Pancreas (tissue), 10 donors: ENCODE measurements at regions not wholly inside any gene's neighbourhood (a gene's known extent, or its start where the extent isn't known, plus 50 kb on each side); places are given as distances from the start of the nearest gene placed in this dataset.

Source experiments
- ATAC-seq, 4 donors: fragments of 200-7000 bp; cut with Tn5 transposase; one replicate each; pipeline versions ENCODE4 v1.8.0 to v1.9.1; 2020; ENCODE audit warnings: mild to moderate bottlenecking in 4 of 4, moderate library complexity in 4 of 4
- DNase-seq, 6 donors: peaks; one replicate each; pipeline ENCODE4 v3.0.0-alpha.2; 2020
- FAIRE-seq: peaks from 2 replicates; lab custom pipeline; 2012; peaks lifted over from hg19 to GRCh38; lab: Jason Lieb, UNC
- H3K27ac ChIP-seq, 4 donors: fragments of 200-600 bp; sonication (generic); 1 replicate in 3 of 4; 2 replicates in 1 of 4; pipeline versions ENCODE4 v1.5.0 to v1.8.0; 2020
- H3K27me3 ChIP-seq, 4 donors: fragments of 200-600 bp; one replicate each; pipeline ENCODE4 v1.8.0; 2021
- H3K36me3 ChIP-seq, 3 donors: fragments of 200-600 bp; sonication (generic) in 1 of 3; one replicate each; pipeline versions ENCODE4 v1.5.0 to v1.8.0; 2020 to 2021
- H3K4me1 ChIP-seq, 3 donors: fragments of 200-600 bp; one replicate each; pipeline ENCODE4 v1.8.0; 2021
- H3K4me3 ChIP-seq, 4 donors: fragments of 200-600 bp; sonication (generic) in 2 of 4; one replicate each; pipeline versions ENCODE4 v1.5.0 to v1.8.0; 2020 to 2021
- H3K9me3 ChIP-seq, 4 donors: fragments of 200-600 bp; one replicate each; pipeline ENCODE4 v1.8.0; 2021
- CTCF ChIP-seq, 4 donors: fragments of 200-600 bp; sonication (generic) in 3 of 4; IDR thresholded peaks; one replicate each; pipeline versions ENCODE4 v1.5.0 to v1.8.0; 2021; ENCODE audit warnings: antibody characterized with exemption in 4 of 4
- WGBS, 2 donors: extraction: QIAGEN DNeasy Blood & Tissue Kit; methylation state at CpG; one replicate each; pipeline ENCODE4 v1.1.7; 2013; 5-methylcytosine and 5-hydroxymethylcytosine counted together
- intact Hi-C, 3 donors: fragments of 100-400 bp; cut with DNase I; formaldehyde crosslinking; loops; one replicate each; pipeline versions ENCODE4 v1.11.1 to v1.14.2; 2022
- donor health status: healthy with polysubstance abuse.
- donor health status: DM: no; HTN: no; CAD: no; lungs with moderate emphysema.
- donor health status: DM: no; HTN: no; CAD: no.
- donor health status: control.
- donor health status: control.
- donor health status: Bipolar disorder and iron deficiency.
- donor health status: DM: yes; HTN: yes; CAD: no.
- donor health status: DM: no; HTN: no; CAD: no.
- donor health status: DM: no; HTN: no; CAD: no.
- donor health status: DM: yes; HTN: yes; CAD: no.

- Histone ChIP-seq H3K9me3 (no peaks in the 10 kb centered on the region), H3K36me3 (no peaks in the 10 kb centered on the region), H3K4me1 (no peaks in the 10 kb centered on the region), H3K27me3 (no peaks in the 10 kb centered on the region), H3K27ac (no peak overlapping the region), H3K4me3 (no peak overlapping the region)
- DNase-seq: no peak
- FAIRE-seq: no peak
- no peak for TF ChIP-seq CTCF (IDR thresholded peaks at IDR 0.05)
- intact Hi-C loops: no loop called here
- 44 to 53% methylated on average over 5 of the region's 5 CpGs for WGBS, 2 donors
- ATAC-seq: no peak
Measured at GRCh38 chr4:35166466-35166865, 1077.8 kb downstream of the ARAP2 start.

- TF ChIP-seq CTCF (IDR thresholded peaks at IDR 0.05): no peak
- intact Hi-C loops: no loop called here
- FAIRE-seq (no peak), DNase-seq (no peak), ATAC-seq (no peak)
- Histone ChIP-seq H3K36me3 (no peaks in the 10 kb centered on the region), H3K4me1 (no peaks in the 10 kb centered on the region), H3K9me3 (no peaks in the 10 kb centered on the region), H3K27me3 (no peaks in the 10 kb centered on the region), H3K4me3 (no peak overlapping the region), H3K27ac (no peak overlapping the region)
- WGBS, 2 donors: 36 to 39% methylated on average over 2 of the region's 2 CpGs
Measured at GRCh38 chr4:35167385-35167784, 1076.9 kb downstream of the ARAP2 start.

- Histone ChIP-seq H3K9me3 (no peaks in the 10 kb centered on the region), H3K27ac (no peak overlapping the region), H3K27me3 (peaks cover 0 to 7% (median 0%) of the 10 kb centered on the region in 4 donors), H3K36me3 (no peaks in the 10 kb centered on the region), H3K4me3 (no peak overlapping the region), H3K4me1 (no peaks in the 10 kb centered on the region)
- ATAC-seq: no peak
- 32 to 35% methylated on average over 4 of the region's 4 CpGs for WGBS, 2 donors
- FAIRE-seq: no peak
- TF ChIP-seq CTCF (IDR thresholded peaks at IDR 0.05): no peak
- no peak for DNase-seq
- intact Hi-C loops: no loop called here
Measured at GRCh38 chr4:35175487-35175886, 1068.8 kb downstream of the ARAP2 start.

- no peak for TF ChIP-seq CTCF (IDR thresholded peaks at IDR 0.05)
- no peak for DNase-seq
- H3K36me3 ChIP-seq: no peaks in the 10 kb centered on the region
- no peaks in the 10 kb centered on the region for H3K9me3 ChIP-seq
- H3K4me1 ChIP-seq: no peaks in the 10 kb centered on the region
- ATAC-seq: no peak
- no peak overlapping the region for H3K4me3 ChIP-seq
- no peak overlapping the region for H3K27ac ChIP-seq
- peaks cover 0 to 7% (median 0%) of the 10 kb centered on the region in 4 donors for H3K27me3 ChIP-seq
- no peak for FAIRE-seq
- intact Hi-C loops: no loop called here
- WGBS, 2 donors: 11 to 16% methylated on average over 2 of the region's 2 CpGs
Measured at GRCh38 chr4:35175894-35176293, 1068.4 kb downstream of the ARAP2 start.

- Histone ChIP-seq H3K27me3 (peaks cover 0 to 7% (median 0%) of the 10 kb centered on the region in 4 donors), H3K36me3 (no peaks in the 10 kb centered on the region), H3K27ac (no peak overlapping the region), H3K9me3 (no peaks in the 10 kb centered on the region), H3K4me3 (no peak overlapping the region), H3K4me1 (no peaks in the 10 kb centered on the region)
- FAIRE-seq (no peak), DNase-seq (peak in 1 of 6 donors; percentile 32), ATAC-seq (no peak)
- no peak for TF ChIP-seq CTCF (IDR thresholded peaks at IDR 0.05)
- intact Hi-C loops: no loop called here
Measured at GRCh38 chr4:35182451-35182850, 1061.9 kb downstream of the ARAP2 start.
